Naive thymus-derived CD4-positive, alpha-beta T cell (primary cell): ENCODE measurements at regions not wholly inside any gene's neighbourhood (a gene's known extent, or its start where the extent isn't known, plus 50 kb on each side); places are given as distances from the start of the nearest gene placed in this dataset.

Experiments
- ATAC-seq: fragments of 150-1000 bp; cut with Tn5 transposase; 2 replicates; pipeline ENCODE4 v1.10.0; 2021; ENCODE audit warnings: mild to moderate bottlenecking, moderate library complexity
- CTCF ChIA-PET: fragments of 350-600 bp; sonication (Branson Sonifier 250); formaldehyde crosslinking; loops from one replicate; lab custom pipeline; 2021; ENCODE audit warnings: antibody characterized with exemption; lab: Charles Lee
- POLR2A ChIA-PET: fragments of 350-600 bp; sonication (Branson Sonifier 250); formaldehyde crosslinking; loops from one replicate; lab custom pipeline; 2021; ENCODE audit warnings: antibody characterized with exemption, inconsistent platforms; lab: Charles Lee
- DNase-seq, 9 donors: peaks; one replicate each; pipeline versions ENCODE4 v3.0.0 to v3.0.0-alpha.2; 2020 to 2022; ENCODE audit warnings: mixed read lengths in 1 of 9
- H3K27ac ChIP-seq: one replicate; pipeline ENCODE4 v1.7.0; 2013; ENCODE audit warnings: mild to moderate bottlenecking, low read depth, low read length, moderate library complexity
- H3K27me3 ChIP-seq, 2 donors: one replicate each; pipeline ENCODE4 v1.7.0; 2013; ENCODE audit warnings: low read length in 2 of 2, mild to moderate bottlenecking in 2 of 2, moderate library complexity in 2 of 2; ENCODE audit not compliant: control insufficient read depth in 2 of 2, insufficient read depth in 2 of 2
- H3K36me3 ChIP-seq, 3 experiments: 1 replicate in 2 of 3; 2 replicates in 1 of 3; pipeline ENCODE4 v1.7.0; 2013; ENCODE audit warnings: low read length in 3 of 3, mild to moderate bottlenecking in 3 of 3, moderate library complexity in 1 of 3; ENCODE audit not compliant: insufficient read depth in 3 of 3, control insufficient read depth in 2 of 3
- H3K4me1 ChIP-seq, 2 donors: one replicate each; pipeline ENCODE4 v1.7.0; 2013; ENCODE audit warnings: low read length in 2 of 2, mild to moderate bottlenecking in 2 of 2, moderate library complexity in 1 of 2; ENCODE audit not compliant: control insufficient read depth in 2 of 2, insufficient read depth in 2 of 2
- H3K4me3 ChIP-seq: 2 replicates; pipeline ENCODE4 v1.7.0; 2013; ENCODE audit warnings: mild to moderate bottlenecking, low read length
- H3K9me3 ChIP-seq, 3 experiments: 1 replicate in 2 of 3; 2 replicates in 1 of 3; pipeline ENCODE4 v1.7.0; 2013; ENCODE audit warnings: low read length in 3 of 3; ENCODE audit not compliant: control insufficient read depth in 2 of 3
- H3K27ac Mint-ChIP-seq, 9 donors: one replicate each; pipeline ENCODE4 v1.8.0; 2020 to 2022; ENCODE audit warnings: mixed read lengths in 9 of 9, mild to moderate bottlenecking in 8 of 9, moderate library complexity in 5 of 9, inconsistent platforms in 2 of 9
- H3K27me3 Mint-ChIP-seq, 5 donors: one replicate each; pipeline ENCODE4 v1.8.0; 2021 to 2022; ENCODE audit warnings: mixed read lengths in 5 of 5, mild to moderate bottlenecking in 1 of 5
- H3K36me3 Mint-ChIP-seq, 5 donors: one replicate each; pipeline ENCODE4 v1.8.0; 2020 to 2022; ENCODE audit warnings: mixed read lengths in 5 of 5, mild to moderate bottlenecking in 3 of 5, inconsistent platforms in 1 of 5
- H3K4me1 Mint-ChIP-seq, 7 donors: one replicate each; pipeline ENCODE4 v1.8.0; 2020 to 2022; ENCODE audit warnings: mixed read lengths in 7 of 7, mild to moderate bottlenecking in 3 of 7, inconsistent platforms in 1 of 7
- H3K4me3 Mint-ChIP-seq, 10 donors: one replicate each; pipeline ENCODE4 v1.8.0; 2020 to 2022; ENCODE audit warnings: mild to moderate bottlenecking in 10 of 10, mixed read lengths in 10 of 10, moderate library complexity in 6 of 10, inconsistent platforms in 2 of 10
- H3K9me3 Mint-ChIP-seq, 11 donors: one replicate each; pipeline ENCODE4 v1.8.0; 2020 to 2022; ENCODE audit warnings: mixed read lengths in 11 of 11, mild to moderate bottlenecking in 4 of 11, inconsistent platforms in 1 of 11, moderate library complexity in 1 of 11
- intact Hi-C, 2 donors: fragments of 100-400 bp; cut with micrococcal nuclease; formaldehyde crosslinking; loops; one replicate each; pipeline ENCODE4 v1.15.1; 2023

GRCh38 chr14:58849601-58850000 lies 211.8 kb downstream of the DACT1 start:
- Mint-ChIP-seq H3K36me3 (no peaks in the 10 kb centered on the region), H3K4me1 (no peaks in the 10 kb centered on the region), H3K4me3 (no peak overlapping the region), H3K9me3 (no peaks in the 10 kb centered on the region), H3K27ac (no peak overlapping the region), H3K27me3 (no peaks in the 10 kb centered on the region)
- Histone ChIP-seq H3K4me3 (no peak overlapping the region), H3K9me3 (no peaks in the 10 kb centered on the region), H3K4me1 (no peaks in the 10 kb centered on the region), H3K27me3 (no peaks in the 10 kb centered on the region), H3K36me3 (no peaks in the 10 kb centered on the region), H3K27ac (no peak overlapping the region)
- ATAC-seq (no peak), DNase-seq (no peak)
- intact Hi-C loops = no loop called here
- ChIA-PET POLR2A (no interaction called here), CTCF (no interaction called here)

DNA sequence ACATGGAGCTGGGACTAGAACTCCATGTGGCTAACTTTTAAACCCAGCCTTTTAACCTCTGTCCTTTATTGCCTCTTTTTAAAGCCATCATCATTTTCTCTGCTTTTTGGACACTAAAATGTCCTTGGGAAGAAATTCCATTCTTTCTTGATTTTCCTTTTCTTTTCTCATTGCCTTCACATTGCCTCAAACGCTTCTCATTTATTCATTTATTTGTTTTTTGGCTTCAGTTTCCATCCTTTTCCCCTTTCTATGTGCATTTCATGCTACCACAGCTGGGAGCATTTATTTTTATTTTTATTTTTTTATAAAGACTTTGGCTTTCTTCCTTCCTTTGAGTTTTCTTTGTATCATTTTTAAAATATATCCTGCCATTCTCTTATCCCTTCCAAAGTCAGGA lies 212.2 kb downstream of the DACT1 start:
- Histone ChIP-seq H3K27ac (no peak overlapping the region), H3K9me3 (no peaks in the 10 kb centered on the region), H3K36me3 (no peaks in the 10 kb centered on the region), H3K4me3 (no peak overlapping the region), H3K27me3 (no peaks in the 10 kb centered on the region), H3K4me1 (no peaks in the 10 kb centered on the region)
- Mint-ChIP-seq H3K4me1 (no peaks in the 10 kb centered on the region), H3K9me3 (no peaks in the 10 kb centered on the region), H3K36me3 (no peaks in the 10 kb centered on the region), H3K4me3 (no peak overlapping the region), H3K27me3 (no peaks in the 10 kb centered on the region), H3K27ac (no peak overlapping the region)
- ATAC-seq (no peak), DNase-seq (no peak)
- intact Hi-C loops = no loop called here
- ChIA-PET POLR2A (no interaction called here), CTCF (no interaction called here)

DNA sequence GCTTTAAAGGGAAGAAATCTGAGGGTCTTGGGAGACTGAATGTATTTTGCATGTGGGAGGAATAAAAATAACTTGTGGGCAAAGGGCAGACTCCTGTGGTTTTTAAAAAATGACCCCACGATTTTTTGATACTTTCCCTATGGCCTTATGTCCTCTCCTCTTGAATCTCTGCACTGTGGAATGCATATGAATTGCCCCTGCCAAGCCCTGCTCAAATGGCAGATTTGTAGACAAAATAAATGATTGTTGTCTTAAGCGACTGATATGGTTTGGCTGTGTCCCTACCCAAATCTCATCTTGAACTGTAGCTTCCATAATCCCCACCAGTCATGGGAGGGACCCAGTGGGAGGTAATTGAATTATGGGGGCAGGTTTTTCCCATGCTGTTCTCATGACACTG lies 223.8 kb downstream of the DACT1 start:
- Histone ChIP-seq H3K4me1 (no peaks in the 10 kb centered on the region), H3K36me3 (no peaks in the 10 kb centered on the region), H3K27me3 (no peaks in the 10 kb centered on the region), H3K27ac (no peak overlapping the region), H3K4me3 (no peak overlapping the region), H3K9me3 (peaks cover 0 to 17% (median 0%) of the 10 kb centered on the region in 3 experiments)
- intact Hi-C loops = no loop called here
- Mint-ChIP-seq H3K9me3 (peaks cover 9 to 30% (median 20%) of the 10 kb centered on the region in 11 donors), H3K4me3 (no peak overlapping the region), H3K27me3 (peaks cover 0 to 13% (median 5%) of the 10 kb centered on the region in 5 donors), H3K27ac (no peak overlapping the region), H3K36me3 (peaks cover 0 to 22% (median 7%) of the 10 kb centered on the region in 5 donors), H3K4me1 (no peaks in the 10 kb centered on the region)
- CTCF ChIA-PET = no interaction called here
- DNase-seq (no peak), ATAC-seq (no peak)
- POLR2A ChIA-PET = no interaction called here

GRCh38 chr14:58862416-58863160 lies 224.8 kb downstream of the DACT1 start:
- Histone ChIP-seq H3K27me3 (no peaks in the 10 kb centered on the region), H3K36me3 (no peaks in the 10 kb centered on the region), H3K27ac (no peak overlapping the region), H3K4me1 (no peaks in the 10 kb centered on the region), H3K4me3 (no peak overlapping the region), H3K9me3 (peaks cover 0 to 17% (median 0%) of the 10 kb centered on the region in 3 experiments)
- no peaks in the 10 kb centered on the region for H3K4me1 Mint-ChIP-seq
- peaks cover 0 to 22% (median 7%) of the 10 kb centered on the region in 5 donors for H3K36me3 Mint-ChIP-seq
- ChIA-PET POLR2A (no interaction called here), CTCF (no interaction called here)
- peaks cover 9 to 27% (median 20%) of the 10 kb centered on the region in 11 donors for H3K9me3 Mint-ChIP-seq
- no peak overlapping the region for H3K27ac Mint-ChIP-seq
- intact Hi-C loops = no loop called here
- no peak for ATAC-seq
- no peak overlapping the region for H3K4me3 Mint-ChIP-seq
- DNase-seq = no peak
- peaks cover 0 to 13% (median 5%) of the 10 kb centered on the region in 5 donors for H3K27me3 Mint-ChIP-seq

DNA sequence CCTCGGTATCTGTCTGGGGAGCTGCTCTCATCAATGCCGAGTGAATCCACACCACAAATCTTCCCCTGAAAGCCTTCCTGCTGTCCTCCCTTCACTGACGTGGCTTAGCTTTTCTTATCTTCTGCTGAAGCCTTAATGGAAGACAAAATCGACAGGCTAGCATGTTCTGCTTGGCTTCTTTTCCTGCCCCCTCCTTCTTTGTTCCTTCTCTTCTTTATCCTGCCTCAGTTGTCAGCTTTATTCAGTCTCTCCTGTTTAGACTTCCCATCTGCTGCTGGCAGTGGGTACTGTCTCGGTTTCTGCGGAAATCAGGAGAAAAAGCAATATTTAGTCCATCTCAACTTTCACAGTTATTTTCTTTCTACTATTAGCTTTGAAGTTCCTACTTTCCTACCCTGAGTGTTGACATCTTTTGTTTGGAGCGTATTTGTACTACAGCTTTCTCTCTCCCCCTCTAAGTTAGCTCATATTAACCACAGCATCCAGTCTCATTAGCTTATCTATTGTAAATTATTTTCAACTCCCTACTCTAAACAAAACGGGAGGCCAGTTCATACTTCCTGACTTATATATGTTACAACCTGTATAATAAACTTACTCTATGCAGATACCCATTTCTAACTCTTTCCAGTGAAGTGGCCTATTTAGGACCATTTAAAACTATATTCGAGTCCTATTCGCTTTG lies 226.0 kb downstream of the DACT1 start:
- ChIA-PET CTCF (interaction anchor here (0.6 kb wide), 1 partner anchor 13 kb away, joined by 3 read pairs; no protein-coding TSS in a partner anchor), POLR2A (no interaction called here)
- Mint-ChIP-seq H3K9me3 (peaks cover 3 to 15% (median 10%) of the 10 kb centered on the region in 11 donors), H3K27me3 (peaks cover 2 to 13% (median 5%) of the 10 kb centered on the region in 5 donors), H3K4me3 (no peak overlapping the region), H3K27ac (no peak overlapping the region), H3K36me3 (peaks cover 0 to 14% (median 6%) of the 10 kb centered on the region in 5 donors), H3K4me1 (no peaks in the 10 kb centered on the region)
- Histone ChIP-seq H3K27ac (no peak overlapping the region), H3K4me1 (no peaks in the 10 kb centered on the region), H3K9me3 (peaks cover 0 to 14% (median 0%) of the 10 kb centered on the region in 3 experiments), H3K36me3 (no peaks in the 10 kb centered on the region), H3K4me3 (no peak overlapping the region), H3K27me3 (no peaks in the 10 kb centered on the region)
- ATAC-seq (no peak), DNase-seq (no peak)
- intact Hi-C loops = no loop called here

DNA sequence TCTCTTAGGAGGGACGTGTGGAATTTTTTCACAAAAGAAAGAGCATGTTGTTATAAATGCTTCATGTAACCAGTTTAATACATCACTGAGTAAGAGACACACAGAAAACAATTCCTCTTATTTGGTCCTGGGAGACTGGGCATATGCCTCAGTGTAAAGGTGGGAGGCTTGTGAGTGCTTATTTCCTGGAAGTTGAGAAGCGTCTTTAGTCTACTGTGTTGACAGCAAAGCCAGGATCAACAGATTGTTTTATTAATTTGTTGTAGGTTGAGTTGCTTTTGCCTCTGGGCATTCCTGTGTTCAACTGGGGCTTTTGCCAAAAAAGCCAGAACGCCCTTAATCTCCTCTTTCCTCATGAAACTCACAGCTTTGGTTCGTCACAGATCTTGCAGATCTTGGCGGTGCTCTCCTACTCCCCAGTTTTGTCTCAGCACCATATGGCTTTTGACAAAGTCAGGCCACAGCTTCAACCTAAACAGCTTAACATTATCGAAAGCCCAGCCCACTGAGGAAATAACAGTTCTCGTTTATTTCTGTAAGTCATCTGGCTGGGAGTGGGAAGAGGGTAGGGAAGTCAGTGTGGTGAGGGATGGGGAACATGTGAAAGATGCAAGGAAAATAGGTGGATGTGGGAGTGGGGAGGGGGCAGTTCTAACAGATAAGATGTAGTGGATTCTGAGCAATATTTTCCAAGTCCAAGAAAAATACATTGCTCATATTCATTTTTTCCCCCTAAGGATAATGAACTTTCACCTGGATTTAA lies 227.2 kb downstream of the DACT1 start:
- CTCF ChIA-PET = no interaction called here
- intact Hi-C loops = no loop called here
- H3K27ac Mint-ChIP-seq = peak overlapping the region in 1 of 9 donors; percentile 42
- peaks cover 2 to 13% (median 5%) of the 10 kb centered on the region in 5 donors for H3K27me3 Mint-ChIP-seq
- Histone ChIP-seq H3K36me3 (no peaks in the 10 kb centered on the region), H3K27ac (no peak overlapping the region), H3K4me3 (no peak overlapping the region), H3K9me3 (peaks cover 0 to 6% (median 0%) of the 10 kb centered on the region in 3 experiments), H3K27me3 (no peaks in the 10 kb centered on the region), H3K4me1 (no peaks in the 10 kb centered on the region)
- no peaks in the 10 kb centered on the region for H3K4me1 Mint-ChIP-seq
- no peak overlapping the region for H3K4me3 Mint-ChIP-seq
- POLR2A ChIA-PET = no interaction called here
- H3K9me3 Mint-ChIP-seq = peaks cover 0 to 6% (median 2%) of the 10 kb centered on the region in 11 donors
- no peak for ATAC-seq
- H3K36me3 Mint-ChIP-seq = peaks cover 0 to 4% (median 0%) of the 10 kb centered on the region in 5 donors
- DNase-seq = no peak
